Activated effector memory CD4-positive, alpha-beta T cell treated with anti-CD3 and anti-CD28 coated beads, Interleukin-2, amount 50 U/mL, for 16 hours (primary cell): ENCODE measurements at regions not wholly inside any gene's neighbourhood (a gene's known extent, or its start where the extent isn't known, plus 50 kb on each side); places are given as distances from the start of the nearest gene placed in this dataset.
"Not testable (repeated sequence)": the region's sequence is repeated elsewhere in the genome, so short reads cannot be mapped to it uniquely, and the experiment has no call there.

Experiments
- DNase-seq: peaks from one replicate; pipeline ENCODE4 v3.0.0-alpha.2; 2020

DNA sequence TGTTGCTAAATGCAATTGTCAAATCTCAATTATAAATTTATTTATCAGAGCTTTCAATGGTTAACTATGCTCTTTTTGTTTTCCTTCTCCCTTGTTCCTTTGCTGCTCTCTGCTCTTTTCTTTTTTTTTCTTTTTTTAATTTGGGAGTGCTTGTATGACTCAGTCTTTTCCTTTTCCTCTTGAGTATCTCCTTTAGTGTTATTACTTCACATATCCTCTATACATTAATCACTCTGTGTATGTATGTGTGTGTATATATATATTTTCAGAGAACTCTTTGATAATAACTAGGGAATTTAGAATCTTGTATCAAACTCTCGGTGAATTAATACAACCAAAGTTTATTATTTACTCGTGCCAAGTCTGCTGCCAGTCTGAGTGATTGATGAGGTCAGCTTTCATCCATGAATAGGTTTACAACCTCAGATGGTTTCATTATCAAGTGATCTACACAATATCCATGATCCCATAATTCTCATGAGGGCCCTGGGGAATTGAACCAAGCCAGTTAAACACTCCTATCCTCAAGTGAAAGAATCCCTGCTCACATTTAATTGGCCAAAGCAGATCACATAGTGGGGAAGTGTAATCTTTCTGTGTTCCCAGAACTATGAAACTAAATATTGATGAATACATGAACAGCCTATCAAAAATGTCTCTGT lies 743.4 kb upstream of the CNTN5 start:
- no peak for DNase-seq

DNA sequence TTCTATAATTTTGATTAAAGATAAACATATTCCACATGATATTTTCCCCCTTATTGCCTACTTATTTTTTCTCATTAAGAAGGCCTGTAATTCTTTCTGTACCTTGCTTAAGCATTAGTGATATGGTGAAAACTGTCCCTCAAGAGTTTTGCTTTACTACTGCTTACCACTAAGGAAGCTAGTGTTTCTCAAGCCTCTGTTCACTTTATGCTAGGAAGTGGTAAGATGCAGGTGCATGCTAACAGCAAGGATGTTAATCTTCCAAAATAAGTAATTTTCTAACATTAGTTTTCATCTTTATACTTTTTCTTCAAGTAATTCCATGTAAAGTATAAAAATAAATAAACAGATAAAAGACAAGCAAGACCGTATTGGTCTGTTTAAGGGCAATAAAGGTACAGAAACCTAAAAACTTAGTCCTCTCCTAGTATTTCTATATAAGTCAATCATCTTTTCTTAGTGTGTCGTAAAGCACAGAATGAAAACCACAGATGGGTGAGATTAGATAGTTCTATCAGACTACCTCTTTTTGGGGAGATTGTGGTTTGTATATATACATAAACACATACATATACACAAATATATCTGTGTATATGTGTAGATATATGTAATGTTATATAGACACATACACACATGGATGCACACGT lies 731.0 kb upstream of the CNTN5 start:
- no peak for DNase-seq

DNA sequence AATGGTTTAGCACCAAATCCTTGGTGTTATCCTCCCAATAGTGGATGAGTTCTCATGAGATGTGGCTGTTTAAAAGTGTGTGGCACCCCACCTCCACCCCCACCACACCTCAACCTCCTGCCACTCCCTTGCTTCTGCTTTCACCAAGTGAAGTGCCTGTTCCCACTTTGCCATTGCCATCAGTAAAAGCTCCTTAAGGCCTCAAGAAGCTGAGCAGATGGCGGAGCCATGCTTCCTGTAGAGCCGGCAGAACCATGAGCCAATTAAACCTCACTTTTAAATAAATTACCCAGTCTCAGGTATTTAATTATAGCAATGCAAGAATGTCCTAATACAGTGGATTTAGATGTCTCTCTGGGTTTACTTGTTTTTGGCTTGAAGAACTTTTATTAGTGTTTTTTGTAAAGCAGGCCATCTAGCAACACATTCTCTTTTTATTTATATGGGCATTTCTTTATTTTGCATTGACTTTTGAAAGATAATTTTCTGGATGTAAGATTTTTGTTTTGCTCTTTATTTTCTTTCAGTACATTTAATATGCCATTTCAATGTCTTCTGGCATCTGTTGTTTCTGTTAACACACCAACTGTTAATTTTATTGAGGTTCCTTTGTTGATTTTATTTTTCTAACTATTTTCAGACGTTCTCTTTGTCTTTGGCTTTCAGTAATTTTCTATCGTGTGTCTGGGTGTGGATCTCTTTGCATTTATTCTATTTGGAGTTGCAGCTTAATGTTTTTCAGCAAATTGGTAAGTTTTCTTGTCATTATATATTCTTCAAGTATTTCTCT lies 724.5 kb upstream of the CNTN5 start:
- DNase-seq: no peak

DNA sequence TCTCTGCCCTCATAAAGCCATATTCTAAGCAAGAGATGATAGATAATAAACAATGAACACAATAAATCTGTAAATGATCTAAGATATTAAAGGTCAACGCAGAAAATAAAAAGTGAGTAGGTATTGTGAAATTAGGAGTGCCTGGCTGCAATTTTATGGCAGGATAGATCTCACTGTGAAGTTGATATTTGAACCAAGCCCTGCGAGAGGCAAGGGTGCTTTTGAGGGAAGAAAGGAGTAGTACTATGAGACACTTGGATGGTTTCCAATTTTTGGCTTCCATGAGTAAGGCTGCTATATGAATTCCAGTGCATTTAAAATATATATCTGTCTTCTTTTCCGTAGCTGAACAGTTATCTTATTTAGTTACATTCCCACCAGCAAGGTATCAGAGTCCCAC lies 720.0 kb upstream of the CNTN5 start:
- no peak for DNase-seq

DNA sequence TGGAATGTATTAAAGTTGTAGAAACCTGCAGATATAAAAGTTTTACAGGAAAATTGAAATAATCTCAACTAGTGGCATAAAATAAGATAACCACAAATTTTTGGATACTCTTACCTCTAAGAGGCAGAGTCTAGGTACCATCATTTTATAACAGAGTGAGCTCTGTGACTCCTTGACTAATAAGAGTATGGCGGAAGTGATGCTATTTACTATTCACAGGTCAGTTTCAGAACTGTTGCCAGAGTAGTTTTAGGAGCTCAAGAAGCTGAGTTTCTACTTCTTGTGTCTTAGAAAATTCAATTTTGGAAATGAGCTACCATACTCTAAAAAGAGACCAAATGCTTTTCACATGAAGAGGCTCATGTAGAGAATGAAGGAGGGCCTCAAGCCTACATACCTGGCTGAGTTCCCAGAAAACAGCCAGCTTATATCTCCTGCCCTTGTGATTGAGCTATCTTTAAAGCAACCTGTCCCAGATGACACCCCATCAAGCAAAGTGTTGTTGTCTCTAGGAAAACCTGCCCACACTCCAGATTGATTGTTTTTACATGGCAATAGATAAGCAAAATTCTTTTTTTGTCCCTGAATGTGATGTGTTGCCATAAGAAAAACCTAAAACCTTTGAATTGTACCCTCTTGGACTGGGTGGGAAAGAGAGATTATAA lies 712.8 kb upstream of the CNTN5 start:
- DNase-seq: no peak

DNA sequence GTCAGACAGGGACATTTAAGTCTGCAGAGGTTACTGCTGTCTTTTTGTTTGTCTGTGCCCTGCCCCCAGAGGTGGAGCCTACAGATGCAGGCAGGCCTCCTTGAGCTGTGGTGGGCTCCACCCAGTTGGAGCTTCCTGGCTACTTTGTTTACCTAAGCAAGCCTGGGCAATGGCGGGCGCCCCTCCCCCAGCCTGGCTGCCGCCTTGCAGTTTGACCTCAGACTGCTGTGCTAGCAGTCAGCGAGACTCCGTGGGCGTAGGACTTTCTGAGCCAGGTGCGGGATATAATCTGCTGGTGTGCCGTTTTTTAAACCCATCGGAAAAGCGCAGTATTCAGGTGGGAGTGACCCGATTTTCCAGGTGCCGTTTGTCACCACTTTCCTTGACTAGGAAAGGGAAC lies 690.4 kb upstream of the CNTN5 start:
- DNase-seq: not testable (repeated sequence)

DNA sequence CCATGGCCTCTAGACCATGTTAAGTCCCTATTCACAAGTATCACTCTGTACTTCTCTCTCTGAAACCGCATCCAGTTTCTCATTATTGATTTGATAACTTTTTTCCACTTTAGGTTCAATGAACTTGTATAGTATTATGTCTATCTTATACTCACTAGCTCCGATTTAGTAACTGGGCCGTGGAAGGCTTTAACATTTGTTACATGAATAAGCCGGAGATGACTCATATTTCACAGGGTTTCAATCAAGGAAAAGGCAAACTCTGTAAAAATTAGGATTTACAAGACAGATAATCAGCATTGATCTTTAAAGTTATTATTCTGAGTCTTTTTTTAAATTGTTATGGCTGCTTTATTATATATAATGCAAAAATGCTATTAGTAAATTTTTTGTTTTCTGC lies 662.2 kb upstream of the CNTN5 start:
- no peak for DNase-seq

DNA sequence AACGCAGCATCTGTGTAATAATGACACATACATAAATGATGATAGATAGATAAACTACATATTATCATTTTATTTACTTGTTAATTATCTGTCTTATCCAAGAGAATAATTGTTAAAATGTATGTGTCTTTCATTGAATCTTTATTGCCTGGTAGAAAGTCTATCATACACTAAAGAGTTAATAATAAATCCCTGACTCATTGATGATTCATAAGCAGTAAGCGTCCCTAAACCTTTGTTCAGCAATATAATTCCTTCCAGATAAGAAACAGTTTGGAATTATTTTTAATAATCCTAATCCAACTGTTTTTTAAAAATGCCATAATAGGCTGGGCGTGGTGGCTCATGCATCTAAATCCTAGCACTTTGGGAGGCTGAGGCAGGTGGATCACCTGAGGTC lies 655.6 kb upstream of the CNTN5 start:
- no peak for DNase-seq

DNA sequence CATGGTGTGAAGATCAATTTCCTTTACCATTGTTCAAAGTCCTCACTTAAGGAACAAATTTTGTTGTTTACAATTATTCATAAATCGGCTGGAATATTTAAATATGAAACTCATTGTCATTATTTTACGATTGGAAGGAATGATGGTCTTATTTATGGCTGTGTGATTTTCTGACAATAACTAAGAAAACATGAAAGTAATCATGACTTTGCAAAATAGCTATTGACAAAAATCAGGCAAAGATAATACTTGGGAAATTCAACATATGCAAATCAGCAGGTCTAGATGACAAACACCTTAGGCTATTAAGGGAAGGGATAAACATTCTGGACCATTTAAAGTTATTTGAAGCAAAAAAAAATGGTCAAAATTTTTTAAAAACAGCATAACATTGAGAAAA lies 654.8 kb upstream of the CNTN5 start:
- no peak for DNase-seq

DNA sequence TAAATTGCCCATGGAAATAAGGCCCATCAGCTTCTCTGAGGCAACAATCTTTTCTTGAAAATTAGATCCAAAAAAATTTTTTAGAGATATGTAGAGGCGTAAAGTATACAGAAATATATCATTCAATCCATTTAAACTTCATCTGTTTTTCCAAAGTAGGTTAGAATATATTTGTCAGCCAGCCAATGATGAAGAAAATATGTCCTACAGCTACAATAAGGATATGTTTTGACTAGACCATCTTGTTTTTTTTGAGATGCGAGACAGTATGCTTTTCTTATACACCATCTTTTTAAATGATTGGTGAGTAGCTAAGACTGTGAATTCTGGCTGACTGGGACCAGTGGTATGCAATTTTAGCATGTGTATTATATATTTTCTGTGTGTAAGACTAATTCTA lies 630.4 kb upstream of the CNTN5 start:
- DNase-seq: no peak

DNA sequence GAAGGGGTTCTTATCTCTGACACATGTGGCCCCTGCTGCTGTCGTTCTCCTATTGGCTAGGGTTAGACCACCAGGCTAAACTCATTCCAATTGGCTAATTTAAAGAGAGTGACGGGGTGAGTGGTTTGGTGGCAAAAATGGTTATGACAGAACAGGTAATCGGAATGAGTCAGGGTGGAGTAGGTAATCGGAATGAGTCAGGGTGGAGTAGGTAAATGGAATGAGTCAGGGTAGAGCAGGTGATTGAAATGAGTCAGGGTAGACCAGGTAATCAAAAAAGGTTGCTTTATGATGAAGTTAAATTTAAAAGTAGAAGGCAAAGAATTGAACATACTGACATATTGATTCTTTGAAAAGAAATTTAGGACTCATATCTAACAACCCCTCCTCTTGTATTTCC lies 626.2 kb upstream of the CNTN5 start:
- DNase-seq: not testable (repeated sequence)

DNA sequence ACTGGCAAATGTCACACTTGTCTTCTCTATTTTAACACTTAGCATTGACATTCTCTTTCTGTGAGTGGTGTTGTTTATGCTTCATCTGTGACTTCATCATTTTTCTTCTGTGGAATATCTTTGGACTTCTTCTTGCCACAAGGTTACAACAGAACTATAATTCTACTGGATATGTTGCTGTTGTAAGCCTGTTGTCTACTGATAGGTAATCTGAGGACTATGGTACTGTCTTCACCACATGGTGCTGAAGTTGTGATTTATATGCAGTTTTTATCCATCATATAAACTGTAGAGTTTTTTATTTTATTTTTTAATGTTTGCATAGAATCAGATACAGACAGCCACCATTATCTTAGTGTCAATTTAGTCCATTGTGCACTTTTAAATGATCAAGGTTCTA lies 622.2 kb upstream of the CNTN5 start:
- no peak for DNase-seq

DNA sequence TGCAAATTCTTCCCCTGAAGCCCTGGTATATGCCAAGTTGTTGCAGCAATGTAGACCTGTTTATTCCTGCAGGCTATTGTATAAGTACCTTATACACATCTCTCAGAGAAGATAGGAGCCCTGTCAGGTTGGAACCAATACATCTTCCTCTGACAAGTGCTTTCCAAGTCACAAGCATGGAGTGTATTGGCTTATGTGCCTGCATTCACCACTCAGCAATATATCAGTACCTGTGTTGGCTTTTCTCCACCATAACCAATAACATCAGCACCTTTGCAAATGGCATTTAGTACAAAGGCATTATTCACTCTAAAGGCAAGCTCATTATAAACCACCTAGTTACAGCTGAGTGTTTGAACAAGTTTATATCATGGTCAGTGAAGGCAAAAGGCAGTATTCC lies 611.7 kb upstream of the CNTN5 start:
- no peak for DNase-seq

DNA sequence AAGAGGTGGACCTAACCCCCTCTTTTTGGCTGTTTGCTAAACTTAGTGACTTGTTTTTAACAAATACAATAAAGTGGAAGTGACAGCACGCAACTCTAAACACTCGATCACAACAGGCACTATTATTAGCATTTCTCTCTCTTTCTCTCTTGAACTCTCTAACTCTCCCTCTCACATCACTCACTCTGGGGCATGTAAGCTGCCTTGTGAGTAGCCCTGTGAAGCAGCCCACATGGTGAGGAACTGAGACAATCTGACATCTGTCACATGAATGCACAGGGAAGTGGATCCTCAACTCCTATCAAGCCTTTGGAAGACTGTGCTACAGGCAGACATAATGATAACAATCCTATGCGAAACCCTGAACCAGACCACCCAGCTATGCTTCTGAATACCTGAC lies 609.0 kb upstream of the CNTN5 start:
- no peak for DNase-seq

DNA sequence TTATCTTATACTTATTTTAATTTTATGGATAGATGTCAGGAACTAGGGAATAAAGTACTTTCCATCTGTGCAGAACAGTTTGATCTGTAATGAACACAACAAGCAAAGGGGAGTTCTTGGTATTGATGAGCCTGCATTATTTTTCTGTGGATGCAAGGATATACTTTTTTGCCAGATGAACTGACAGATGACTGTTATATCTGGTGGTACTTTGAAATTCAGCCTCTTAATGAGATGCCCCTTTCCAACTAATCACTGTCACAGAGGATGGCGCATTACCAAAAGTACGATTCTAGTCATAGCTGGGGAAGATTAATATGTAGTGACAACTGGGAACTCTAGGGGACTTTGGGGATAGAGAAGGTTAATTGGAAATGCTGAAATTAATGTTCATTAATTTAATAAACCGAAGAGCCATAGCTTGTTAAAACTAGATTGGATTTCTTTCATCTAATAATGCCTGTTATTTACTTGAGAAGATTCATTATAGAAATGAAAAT lies 603.4 kb upstream of the CNTN5 start:
- DNase-seq: no peak

DNA sequence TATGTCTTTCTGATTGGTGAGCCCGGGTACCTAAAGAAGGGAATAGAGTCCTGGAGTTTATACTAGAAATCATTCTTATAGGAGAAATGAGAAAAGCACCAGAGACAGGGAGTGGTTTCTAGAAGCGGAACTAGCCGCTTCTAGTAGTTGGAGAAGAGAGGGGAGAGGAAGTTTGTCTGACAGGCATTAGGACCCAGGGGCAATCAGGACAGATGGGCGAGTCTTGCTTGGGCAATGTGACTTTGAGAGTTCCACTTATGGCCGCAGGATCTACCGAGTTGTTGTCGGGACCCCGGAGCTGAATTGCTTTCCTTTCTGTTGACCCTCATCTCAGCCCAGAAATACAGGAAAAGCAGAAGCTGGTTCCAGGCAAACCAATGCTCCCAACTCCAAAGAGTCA lies 596.8 kb upstream of the CNTN5 start:
- no peak for DNase-seq

DNA sequence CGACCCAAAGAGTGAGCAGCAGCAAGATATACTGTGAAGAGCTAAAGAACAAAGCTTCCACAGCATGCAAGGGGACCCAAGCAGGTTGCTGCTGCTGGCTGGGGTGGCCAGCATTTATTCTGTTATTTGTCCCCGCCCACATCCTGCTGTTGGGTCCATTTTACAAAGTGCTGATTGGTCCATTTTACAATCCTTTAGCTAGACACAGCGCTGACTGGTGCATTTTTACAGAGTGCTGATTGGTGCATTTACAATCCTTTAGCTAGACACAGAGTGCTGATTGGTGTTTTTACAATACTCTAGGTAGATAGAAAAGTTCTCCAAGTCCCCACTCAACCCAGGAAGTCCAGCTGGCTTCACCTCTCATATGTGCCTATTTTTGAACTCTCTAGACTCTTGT lies 596.0 kb upstream of the CNTN5 start:
- DNase-seq: not testable (repeated sequence)

DNA sequence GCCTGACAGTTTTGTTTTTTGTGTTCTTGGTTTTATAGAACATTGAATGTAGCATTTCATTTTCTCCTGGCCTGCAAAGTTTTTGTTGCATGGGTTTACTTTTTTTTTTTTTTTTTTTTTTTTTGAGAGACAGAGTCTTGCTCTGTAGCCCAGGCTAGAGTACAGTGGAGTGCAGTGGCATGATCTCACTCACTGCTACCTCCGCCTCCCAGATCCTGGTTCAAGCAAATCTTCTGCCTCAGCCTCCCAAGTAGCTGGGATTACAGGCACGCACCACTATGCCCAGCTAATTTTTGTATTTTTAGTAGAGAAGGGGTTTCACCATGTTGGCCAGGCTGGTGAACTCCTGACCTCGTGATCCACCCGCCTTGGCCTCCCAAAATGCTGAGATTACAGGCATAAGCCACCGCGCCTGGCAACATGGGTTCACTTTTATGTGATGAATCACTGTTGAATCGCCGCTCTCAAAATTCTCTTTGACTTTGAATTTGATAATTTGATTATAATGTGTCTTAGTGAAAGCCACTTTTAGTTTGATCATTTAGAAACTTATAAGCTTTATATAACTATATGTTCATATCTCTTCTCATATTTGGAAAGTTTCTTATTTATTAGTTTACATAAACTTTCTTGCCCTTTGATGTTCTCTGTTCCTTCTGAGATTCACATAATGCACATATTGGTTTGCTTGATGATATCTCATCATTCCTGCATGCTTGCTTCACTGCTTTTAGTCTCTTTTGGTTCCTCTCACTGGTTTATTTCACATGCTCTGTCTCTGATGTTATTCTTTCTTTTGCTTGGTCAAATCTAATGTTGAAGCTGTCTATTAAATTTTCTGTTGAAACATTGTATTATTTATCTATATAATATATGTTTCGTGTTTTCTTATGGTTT lies 589.0 kb upstream of the CNTN5 start:
- DNase-seq: no peak

DNA sequence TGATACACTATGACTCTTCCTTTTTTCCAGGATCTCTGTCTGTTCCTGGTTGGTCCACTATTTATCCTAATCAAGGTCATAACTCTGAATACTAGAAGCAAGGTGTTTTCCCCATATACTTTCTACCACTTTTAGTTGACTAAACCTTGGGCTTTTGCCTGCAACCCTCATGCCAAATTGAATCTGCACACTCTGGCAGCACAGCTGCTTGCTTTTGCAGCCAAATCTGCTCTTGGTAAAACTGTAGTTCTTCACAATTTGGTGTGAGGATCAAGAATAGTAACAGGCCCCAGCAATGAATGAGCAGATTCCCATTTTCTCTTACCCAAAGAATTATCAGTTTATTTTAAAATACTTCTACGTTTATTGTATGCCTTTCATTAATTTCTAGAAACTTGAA lies 586.5 kb upstream of the CNTN5 start:
- DNase-seq: no peak

DNA sequence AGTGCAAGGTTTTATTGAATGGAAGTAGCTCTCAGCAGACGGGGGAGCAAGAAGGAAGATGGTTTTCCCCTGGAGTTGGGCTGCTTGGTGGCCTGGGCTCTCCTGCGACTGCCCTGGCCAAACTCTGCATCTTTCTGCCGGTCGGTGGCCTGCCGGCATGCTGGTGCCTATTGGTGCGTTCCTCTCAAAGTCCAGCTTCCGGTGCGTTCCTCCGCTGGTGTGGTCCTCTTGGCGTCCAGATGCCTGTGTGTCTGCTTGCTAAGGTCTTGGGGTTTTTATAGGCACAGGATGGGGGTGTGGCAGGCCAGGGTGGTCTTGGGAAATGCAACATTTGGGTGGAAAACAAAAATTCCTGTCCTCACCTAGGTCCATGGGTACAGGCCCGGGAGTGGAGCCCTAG lies 567.4 kb upstream of the CNTN5 start:
- no peak for DNase-seq

DNA sequence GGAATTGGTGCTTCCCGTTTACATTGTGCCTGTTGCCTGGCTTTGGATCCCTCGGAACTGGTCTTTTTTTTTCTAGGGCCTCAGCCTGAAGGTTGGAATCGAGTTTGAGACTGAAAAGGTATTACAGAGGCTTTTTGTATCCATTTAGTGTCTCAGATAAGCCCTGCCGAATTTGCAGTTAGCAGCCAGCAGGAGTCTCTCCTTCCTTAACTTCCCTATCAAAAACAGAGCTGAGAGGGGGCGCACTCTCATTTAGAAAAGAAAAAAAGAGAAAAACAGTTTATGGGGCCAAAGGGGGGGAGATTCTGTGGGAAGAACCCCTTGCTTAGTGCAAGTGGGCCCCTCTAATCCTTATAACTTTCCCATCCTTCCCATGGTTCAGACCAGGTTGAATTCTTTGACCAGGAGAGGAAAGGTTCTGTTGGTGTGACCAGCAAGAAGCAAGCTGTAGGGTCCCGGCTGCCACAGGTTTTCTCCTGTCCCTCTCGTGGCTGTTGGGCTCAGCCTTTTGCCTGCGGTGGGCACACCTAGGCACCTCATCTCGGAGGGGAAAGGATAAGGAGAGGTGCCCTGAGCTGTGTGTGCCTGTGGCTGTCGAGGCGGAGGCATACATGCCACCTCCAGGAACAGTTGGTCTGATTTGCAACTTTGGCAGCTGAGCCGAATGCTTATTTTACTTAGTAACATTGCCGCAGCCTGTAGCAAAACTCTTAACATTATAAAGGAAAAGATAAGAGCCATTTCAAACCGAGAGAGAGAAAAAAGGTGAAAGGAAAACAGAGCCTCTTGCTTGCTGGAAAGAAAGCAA lies 565.0 kb upstream of the CNTN5 start:
- no peak for DNase-seq

DNA sequence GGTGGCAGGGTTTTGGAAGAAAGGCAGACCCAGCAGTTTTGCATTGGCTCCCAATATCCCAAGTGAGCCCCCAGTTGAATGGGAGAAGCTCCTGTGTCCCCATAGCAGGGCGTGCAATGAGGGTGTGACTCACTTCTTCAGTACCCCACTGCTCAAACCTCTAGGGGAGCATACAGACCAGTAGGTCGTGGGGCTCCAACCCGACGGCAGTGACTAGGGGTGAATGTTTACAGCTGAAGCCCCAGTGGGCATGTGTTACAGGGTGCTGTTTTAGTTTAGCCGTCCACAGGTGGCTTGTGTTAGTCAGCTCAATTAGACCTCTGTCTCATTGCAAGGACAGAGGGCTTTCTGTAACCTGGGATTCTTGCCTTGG lies 564.5 kb upstream of the CNTN5 start:
- DNase-seq: no peak
